B cell (primary cell): ENCODE measurements at regions not wholly inside any gene's neighbourhood (a gene's known extent, or its start where the extent isn't known, plus 50 kb on each side); places are given as distances from the start of the nearest gene placed in this dataset.

Source experiments
- ATAC-seq: fragments of 200-7000 bp; cut with Tn5 transposase; one replicate; pipeline ENCODE4 v1.10.0; 2021; ENCODE audit warnings: low read depth, mild to moderate bottlenecking, moderate number of reproducible peaks, moderate library complexity
- CTCF ChIA-PET: fragments of 350-600 bp; sonication (Branson Sonifier 250); formaldehyde crosslinking; loops from one replicate; lab custom pipeline; 2021; ENCODE audit warnings: antibody characterized with exemption, inconsistent platforms; lab: Charles Lee
- POLR2A ChIA-PET: fragments of 350-600 bp; sonication (Branson Sonifier 250); formaldehyde crosslinking; loops from one replicate; lab custom pipeline; 2021; ENCODE audit warnings: antibody characterized with exemption; lab: Charles Lee
- DNase-seq: peaks from one replicate; pipeline ENCODE4 v3.0.0; 2013
- H2AFZ ChIP-seq: 2 replicates; pipeline ENCODE4 v1.6.1; 2012; ENCODE audit warnings: mild to moderate bottlenecking, low read depth, low read length; ENCODE audit not compliant: insufficient read depth, poor library complexity, severe bottlenecking
- H3K27ac ChIP-seq, 2 donors: 1 replicate in 1 of 2; 2 replicates in 1 of 2; pipeline ENCODE4 v1.5.1; 2012 to 2013; ENCODE audit warnings: low read length in 2 of 2, mild to moderate bottlenecking in 2 of 2, moderate library complexity in 1 of 2
- H3K27me3 ChIP-seq, 4 experiments: fragments of 200-600 bp in 1 of 4; sonication (generic) in 1 of 4; replicated peaks in 1 of 4; 1 replicate in 2 of 4; 2 replicates in 2 of 4; pipeline versions ENCODE4 v1.6.1 to v1.7.0; 2013 to 2016; ENCODE audit warnings: low read length in 3 of 4, mild to moderate bottlenecking in 2 of 4, mixed read lengths in 1 of 4, moderate library complexity in 1 of 4; ENCODE audit not compliant: insufficient read depth in 4 of 4, control insufficient read depth in 3 of 4; ENCODE audit errors: control extremely low read depth in 1 of 4
- H3K36me3 ChIP-seq, 2 experiments: replicated peaks in 1 of 2; 1 replicate in 1 of 2; 2 replicates in 1 of 2; pipeline versions ENCODE4 v1.6.1 to v1.7.1; 2013; ENCODE audit warnings: low read length in 1 of 2; ENCODE audit not compliant: insufficient read depth in 2 of 2, control insufficient read depth in 1 of 2; ENCODE audit errors: control extremely low read depth in 1 of 2, extremely low read depth in 1 of 2
- H3K4me1 ChIP-seq, 2 donors: fragments of 200-600 bp in 1 of 2; sonication (generic) in 1 of 2; 1 replicate in 1 of 2; 2 replicates in 1 of 2; pipeline versions ENCODE4 v1.5.1 to v1.6.1; 2013 to 2017; ENCODE audit warnings: low read length in 2 of 2; ENCODE audit not compliant: control insufficient read depth in 2 of 2, insufficient read depth in 2 of 2
- H3K4me2 ChIP-seq: replicated peaks from 2 replicates; pipeline ENCODE3; 2012; ENCODE audit warnings: mild to moderate bottlenecking, low read depth, low read length; ENCODE audit not compliant: poor library complexity, severe bottlenecking
- H3K4me3 ChIP-seq, 5 experiments: fragments of 200-600 bp in 1 of 5; sonication (generic) in 1 of 5; 1 replicate in 3 of 5; 2 replicates in 2 of 5; pipeline versions ENCODE4 v1.5.1 to v1.7.0; 2011 to 2016; ENCODE audit warnings: low read length in 4 of 5, mild to moderate bottlenecking in 4 of 5, low read depth in 2 of 5, control low read depth in 1 of 5, moderate library complexity in 1 of 5; ENCODE audit not compliant: insufficient read depth in 1 of 5; ENCODE audit errors: control extremely low read depth in 1 of 5, extremely low read depth in 1 of 5
- H3K79me2 ChIP-seq: fragments of 200-600 bp; sonication (generic); one replicate; pipeline ENCODE4 v1.6.0; 2016; ENCODE audit warnings: low read length; ENCODE audit not compliant: control insufficient read depth, insufficient read depth
- H3K9ac ChIP-seq: fragments of 200-600 bp; sonication (generic); 2 replicates; pipeline ENCODE4 v1.6.1; 2017; ENCODE audit warnings: mild to moderate bottlenecking, low read length, moderate library complexity
- H3K9me3 ChIP-seq, 3 donors: one replicate each; pipeline versions ENCODE4 v1.6.1 to v1.7.1; 2013; ENCODE audit warnings: low read length in 2 of 3; ENCODE audit not compliant: control insufficient read depth in 2 of 3, insufficient read depth in 1 of 3; ENCODE audit errors: control extremely low read depth in 1 of 3
- H4K20me1 ChIP-seq: 2 replicates; pipeline ENCODE4 v1.6.0; 2012; ENCODE audit warnings: mild to moderate bottlenecking, low read length; ENCODE audit not compliant: insufficient read depth, control insufficient read depth, poor library complexity, severe bottlenecking
- H3K27ac Mint-ChIP-seq: one replicate; pipeline ENCODE4 v1.8.0; 2021; ENCODE audit warnings: mixed read lengths
- H3K27me3 Mint-ChIP-seq: one replicate; pipeline ENCODE4 v1.8.0; 2021; ENCODE audit warnings: mixed read lengths
- H3K4me1 Mint-ChIP-seq: one replicate; pipeline ENCODE4 v1.8.0; 2021; ENCODE audit warnings: mixed read lengths
- H3K4me3 Mint-ChIP-seq: one replicate; pipeline ENCODE4 v1.8.0; 2021; ENCODE audit warnings: mixed read lengths
- H3K9me3 Mint-ChIP-seq: one replicate; pipeline ENCODE4 v1.8.0; 2022; ENCODE audit warnings: mixed read lengths; ENCODE audit not compliant: insufficient read depth
- EZH2 ChIP-seq: IDR thresholded peaks from 2 replicates; pipeline ENCODE4 v1.6.1; 2012; ENCODE audit warnings: borderline replicate concordance, low read depth, mild to moderate bottlenecking, moderate library complexity, low read length; ENCODE audit not compliant: insufficient read depth, poor library complexity, severe bottlenecking
- WGBS: methylation state at CpG from one replicate; pipeline ENCODE4 v1.1.5; 2013; ENCODE audit warnings: missing lambda C conversion rate; ENCODE audit not compliant: insufficient coverage; 5-methylcytosine and 5-hydroxymethylcytosine counted together
- intact Hi-C: fragments of 100-400 bp; cut with micrococcal nuclease; formaldehyde crosslinking; loops from one replicate; pipeline ENCODE4 v1.10.0; 2022
- TF ChIP-seq, protein P1 (sequence below): fragments of 200-600 bp; IDR thresholded peaks from one replicate; pipeline ENCODE4 v1.8.0; 2022; ENCODE audit warnings: antibody characterized with exemption, mild to moderate bottlenecking

DNA sequence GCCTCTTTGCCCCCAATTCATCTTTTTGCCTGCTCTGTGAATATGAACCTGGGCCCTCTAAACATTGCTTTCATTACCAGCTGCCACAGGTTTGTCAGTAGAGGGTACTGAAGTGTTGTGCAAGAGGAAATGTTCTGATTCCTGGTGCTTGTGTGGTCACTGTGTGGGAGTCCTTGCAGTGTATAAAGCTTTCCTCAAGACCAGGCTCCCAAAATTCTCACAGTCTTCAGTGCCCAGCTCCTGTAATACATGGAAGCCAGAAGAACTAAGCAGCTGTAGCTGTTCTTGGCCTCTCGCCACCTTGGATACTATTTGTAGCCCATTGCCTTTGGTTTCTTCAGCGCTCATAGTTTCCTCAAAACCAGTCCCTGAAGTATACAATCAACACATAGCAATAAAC is 1046.2 kb downstream of the BRINP3 start:
- no peak for DNase-seq
- no peaks in the 10 kb centered on the region for H3K4me1 Mint-ChIP-seq
- Histone ChIP-seq H3K9ac (no peak overlapping the region), H3K27me3 (no peaks in the 10 kb centered on the region), H3K4me3 (no peak overlapping the region), H4K20me1 (no peaks in the 10 kb centered on the region), H3K9me3 (no peaks in the 10 kb centered on the region), H3K36me3 (no peaks in the 10 kb centered on the region), H3K27ac (no peak overlapping the region), H3K79me2 (no peaks in the 10 kb centered on the region), H3K4me2 (no peak overlapping the region), H2AFZ (no peak overlapping the region), H3K4me1 (no peaks in the 10 kb centered on the region)
- no peak for ATAC-seq
- H3K4me3 Mint-ChIP-seq: no peak overlapping the region
- TF ChIP-seq EZH2: no peak
- TF ChIP-seq, protein P1, sequence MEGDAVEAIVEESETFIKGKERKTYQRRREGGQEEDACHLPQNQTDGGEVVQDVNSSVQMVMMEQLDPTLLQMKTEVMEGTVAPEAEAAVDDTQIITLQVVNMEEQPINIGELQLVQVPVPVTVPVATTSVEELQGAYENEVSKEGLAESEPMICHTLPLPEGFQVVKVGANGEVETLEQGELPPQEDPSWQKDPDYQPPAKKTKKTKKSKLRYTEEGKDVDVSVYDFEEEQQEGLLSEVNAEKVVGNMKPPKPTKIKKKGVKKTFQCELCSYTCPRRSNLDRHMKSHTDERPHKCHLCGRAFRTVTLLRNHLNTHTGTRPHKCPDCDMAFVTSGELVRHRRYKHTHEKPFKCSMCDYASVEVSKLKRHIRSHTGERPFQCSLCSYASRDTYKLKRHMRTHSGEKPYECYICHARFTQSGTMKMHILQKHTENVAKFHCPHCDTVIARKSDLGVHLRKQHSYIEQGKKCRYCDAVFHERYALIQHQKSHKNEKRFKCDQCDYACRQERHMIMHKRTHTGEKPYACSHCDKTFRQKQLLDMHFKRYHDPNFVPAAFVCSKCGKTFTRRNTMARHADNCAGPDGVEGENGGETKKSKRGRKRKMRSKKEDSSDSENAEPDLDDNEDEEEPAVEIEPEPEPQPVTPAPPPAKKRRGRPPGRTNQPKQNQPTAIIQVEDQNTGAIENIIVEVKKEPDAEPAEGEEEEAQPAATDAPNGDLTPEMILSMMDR: no peak
- intact Hi-C loops: no loop called here
- CTCF ChIA-PET: no interaction called here
- POLR2A ChIA-PET: no interaction called here
- no peaks in the 10 kb centered on the region for H3K9me3 Mint-ChIP-seq
- WGBS: 83% methylated on average over 1 of the region's 2 CpGs
- no peaks in the 10 kb centered on the region for H3K27me3 Mint-ChIP-seq
- H3K27ac Mint-ChIP-seq: no peak overlapping the region

DNA sequence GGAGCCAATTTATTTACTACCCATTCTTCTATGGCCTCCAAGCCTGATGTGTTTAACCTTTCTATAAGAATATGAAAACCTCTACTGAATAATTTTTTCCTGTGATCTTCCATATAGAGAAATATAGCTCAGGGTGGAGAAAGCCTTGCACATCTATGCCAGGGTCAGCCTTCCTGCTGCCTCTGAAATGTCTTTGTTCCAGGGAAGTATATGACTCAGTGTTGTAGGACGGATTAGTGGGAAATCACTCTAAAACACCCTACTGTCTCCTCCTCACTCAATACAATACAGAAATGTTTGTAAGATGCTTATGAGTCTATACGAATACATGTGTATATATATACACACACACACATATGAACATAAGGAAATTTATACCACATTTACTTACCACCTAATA is 1044.9 kb downstream of the BRINP3 start:
- H3K27me3 Mint-ChIP-seq: no peaks in the 10 kb centered on the region
- intact Hi-C loops: no loop called here
- no peak overlapping the region for H3K4me3 Mint-ChIP-seq
- DNase-seq (no peak), ATAC-seq (no peak)
- Histone ChIP-seq H4K20me1 (no peaks in the 10 kb centered on the region), H3K4me3 (no peak overlapping the region), H3K4me1 (no peaks in the 10 kb centered on the region), H3K9ac (no peak overlapping the region), H3K27ac (no peak overlapping the region), H3K27me3 (no peaks in the 10 kb centered on the region), H3K9me3 (no peaks in the 10 kb centered on the region), H3K36me3 (no peaks in the 10 kb centered on the region), H2AFZ (no peak overlapping the region), H3K79me2 (no peaks in the 10 kb centered on the region), H3K4me2 (no peak overlapping the region)
- ChIA-PET CTCF (no interaction called here), POLR2A (no interaction called here)
- H3K4me1 Mint-ChIP-seq: no peaks in the 10 kb centered on the region
- TF ChIP-seq, protein P1: no peak
- no peak for TF ChIP-seq EZH2
- no peaks in the 10 kb centered on the region for H3K9me3 Mint-ChIP-seq
- H3K27ac Mint-ChIP-seq: no peak overlapping the region
- WGBS: no CpG with 5 or more reads among the region's 2 CpGs
